GM10266 (cell line): ENCODE measurements at regions not wholly inside any gene's neighbourhood (a gene's known extent, or its start where the extent isn't known, plus 50 kb on each side); places are given as distances from the start of the nearest gene placed in this dataset.

Experiments
- DNase-seq: peaks from one replicate; pipeline ENCODE4 v3.0.0; 2012; ENCODE audit errors: extremely low spot score
- CTCF ChIP-seq: IDR thresholded peaks from 2 replicates; pipeline ENCODE4 v1.5.1; 2012; ENCODE audit warnings: mild to moderate bottlenecking, low read depth; ENCODE audit not compliant: control insufficient read depth, insufficient read depth; ENCODE audit errors: missing control alignments

GRCh38 chr2:64311191-64311910, 142.6 kb upstream of the LGALSL start:
- no peak for TF ChIP-seq CTCF
- DNase-seq, result no peak

GRCh38 chr2:64311948-64312621, 141.9 kb upstream of the LGALSL start:
- TF ChIP-seq CTCF, result peak; percentile 51
- no peak for DNase-seq

- no peak for TF ChIP-seq CTCF
- DNase-seq, result no peak
Measured at GRCh38 chr2:64312622-64313397, 141.2 kb upstream of the LGALSL start.

GRCh38 chr2:64313398-64313723, 140.6 kb upstream of the LGALSL start:
- no peak for DNase-seq
- TF ChIP-seq CTCF, result no peak

GRCh38 chr2:64315291-64315960, 138.5 kb upstream of the LGALSL start:
- no peak for DNase-seq

More at GRCh38 chr2:64315291-64315960, 138.5 kb upstream of the LGALSL start:
- TF ChIP-seq CTCF, result no peak
